ENCODE measurements at regions not wholly inside any gene's neighbourhood (a gene's known extent, or its start where the extent isn't known, plus 50 kb on each side); places are given as distances from the start of the nearest gene placed in this dataset.

GRCh38 chr13:31031482-31031881 is 99.0 kb downstream of the TEX26 start:
- peaks cover 14% of the 10 kb centered on the region for H3K27me3 Mint-ChIP-seq (ENCODE audit: low read depth)
- H3K36me3 Mint-ChIP-seq (ENCODE audit: low read depth) = peaks cover 2% of the 10 kb centered on the region
- DNase-seq (ENCODE audit: low spot score) = no peak
- H3K27ac Mint-ChIP-seq (ENCODE audit: unreplicated experiment) = no peak overlapping the region
- no peaks in the 10 kb centered on the region for H3K9me3 Mint-ChIP-seq (ENCODE audit: low read depth)
- H3K4me3 Mint-ChIP-seq (ENCODE audit: unreplicated experiment) = no peak overlapping the region
- no peak for TF ChIP-seq CTCF (IDR thresholded peaks at IDR 0.05)
- peaks cover 6% of the 10 kb centered on the region for H3K4me1 Mint-ChIP-seq (ENCODE audit: low read depth)

- H3K27ac Mint-ChIP-seq (ENCODE audit: unreplicated experiment) = no peak overlapping the region
- no peak for TF ChIP-seq CTCF (IDR thresholded peaks at IDR 0.05)
- H3K36me3 Mint-ChIP-seq (ENCODE audit: low read depth) = no peaks in the 10 kb centered on the region
- H3K4me1 Mint-ChIP-seq (ENCODE audit: low read depth) = no peaks in the 10 kb centered on the region
- no peaks in the 10 kb centered on the region for H3K9me3 Mint-ChIP-seq (ENCODE audit: low read depth)
- DNase-seq (ENCODE audit: low spot score) = no peak
- no peak overlapping the region for H3K4me3 Mint-ChIP-seq (ENCODE audit: unreplicated experiment)
- H3K27me3 Mint-ChIP-seq (ENCODE audit: low read depth) = peaks cover 7% of the 10 kb centered on the region
Measured at GRCh38 chr13:31029102-31029501, 96.6 kb downstream of the TEX26 start.

DNA sequence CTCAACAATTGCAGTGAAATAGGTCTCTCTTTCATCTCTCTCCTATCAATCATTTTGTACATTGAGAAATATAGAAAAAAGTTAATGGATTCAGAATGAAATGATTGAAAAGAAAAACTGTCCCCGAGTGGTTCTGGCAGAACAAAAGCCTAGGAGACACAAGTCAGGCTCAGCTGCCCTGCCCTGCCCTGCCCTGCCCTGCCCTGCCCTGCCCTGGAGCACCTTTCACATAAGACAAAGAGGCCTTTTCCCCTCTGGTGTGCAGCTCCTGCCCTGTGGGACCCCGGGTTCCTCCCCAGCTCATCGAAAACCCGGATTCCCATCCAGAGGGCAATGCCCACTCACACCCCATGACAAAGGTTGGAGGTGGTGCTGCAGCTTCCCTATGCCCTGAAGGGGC is 94.7 kb downstream of the TEX26 start:
- no peaks in the 10 kb centered on the region for H3K9me3 Mint-ChIP-seq (ENCODE audit: low read depth)
- no peak for TF ChIP-seq CTCF (IDR thresholded peaks at IDR 0.05)

More for the DNA sequence above, 94.7 kb downstream of the TEX26 start:
- H3K36me3 Mint-ChIP-seq (ENCODE audit: low read depth) = no peaks in the 10 kb centered on the region
- H3K4me1 Mint-ChIP-seq (ENCODE audit: low read depth) = peaks cover 15% of the 10 kb centered on the region
- H3K4me3 Mint-ChIP-seq (ENCODE audit: unreplicated experiment) = no peak overlapping the region
- H3K27ac Mint-ChIP-seq (ENCODE audit: unreplicated experiment) = no peak overlapping the region
- no peak for DNase-seq (ENCODE audit: low spot score)
- H3K27me3 Mint-ChIP-seq (ENCODE audit: low read depth) = peaks cover 6% of the 10 kb centered on the region
